Mesothelial cell of epicardium (in vitro differentiated cells): ENCODE measurements at regions not wholly inside any gene's neighbourhood (a gene's known extent, or its start where the extent isn't known, plus 50 kb on each side); places are given as distances from the start of the nearest gene placed in this dataset.

Source experiments
- DNase-seq, 2 experiments: peaks; one replicate each; pipeline ENCODE4 v3.0.0; 2021; ENCODE audit warnings: low spot score in 2 of 2; ENCODE audit not compliant: unreplicated experiment in 2 of 2
- H3K27ac Mint-ChIP-seq: 2 replicates; pipeline ENCODE4 v1.8.0; 2021; ENCODE audit warnings: mixed read lengths
- H3K27me3 Mint-ChIP-seq: 2 replicates; pipeline ENCODE4 v1.8.0; 2021; ENCODE audit warnings: low read depth, mixed read lengths
- H3K36me3 Mint-ChIP-seq: 2 replicates; pipeline ENCODE4 v1.8.0; 2021; ENCODE audit warnings: mixed read lengths
- H3K4me1 Mint-ChIP-seq: 2 replicates; pipeline ENCODE4 v1.8.0; 2021; ENCODE audit warnings: mixed read lengths
- H3K4me3 Mint-ChIP-seq: 2 replicates; pipeline ENCODE4 v1.8.0; 2021; ENCODE audit warnings: mild to moderate bottlenecking, moderate library complexity, mixed read lengths
- H3K9me3 Mint-ChIP-seq: 2 replicates; pipeline ENCODE4 v1.8.0; 2021; ENCODE audit warnings: mixed read lengths
- TF ChIP-seq, protein P1 (sequence below): fragments of 200-600 bp; sonication (generic); IDR thresholded peaks from one replicate; pipeline ENCODE4 v1.5.0; 2021; ENCODE audit warnings: antibody characterized with exemption; ENCODE audit not compliant: unreplicated experiment

DNA sequence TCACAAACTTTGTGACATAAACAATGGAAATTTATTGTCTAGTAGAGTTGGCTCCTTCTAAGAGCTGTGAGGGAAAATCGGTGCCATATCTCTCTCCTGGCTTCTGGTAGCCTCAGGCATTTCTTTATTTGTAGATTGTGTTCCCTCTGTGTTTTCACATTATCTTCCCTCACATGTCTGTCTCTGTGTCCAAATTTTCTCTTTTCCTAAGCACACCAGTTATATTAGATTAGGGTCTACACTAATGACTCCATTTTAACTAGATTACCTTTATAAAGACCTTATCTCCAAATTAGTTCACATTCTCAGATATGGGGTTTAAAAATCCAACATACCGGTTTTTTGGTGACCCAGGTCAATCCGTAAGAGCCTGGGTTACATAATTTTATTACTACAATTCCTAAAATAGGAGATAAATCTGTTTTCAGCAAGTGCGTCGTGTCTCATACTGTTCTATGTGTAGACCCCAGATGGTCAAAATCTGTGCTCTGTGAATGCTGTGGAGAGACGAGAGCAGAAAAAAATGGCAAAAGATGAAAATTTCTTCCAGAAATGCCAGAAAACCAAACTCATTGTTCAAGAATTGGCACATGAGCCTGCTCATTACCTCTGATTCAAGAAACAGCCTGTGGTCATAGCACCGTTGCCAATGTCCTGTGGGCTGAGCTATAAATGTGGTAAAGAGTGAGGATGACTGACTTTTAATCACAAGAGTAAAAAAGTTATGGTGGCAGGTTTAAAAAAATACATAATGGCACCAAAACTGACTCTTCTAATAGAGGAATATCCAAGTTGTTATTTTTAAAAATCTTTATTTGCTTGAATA, 574.7 kb downstream of the PCDH7 start:
- Mint-ChIP-seq H3K4me1 (no peaks in the 10 kb centered on the region), H3K9me3 (peaks cover 13% of the 10 kb centered on the region), H3K27me3 (no peaks in the 10 kb centered on the region), H3K36me3 (peaks cover 2% of the 10 kb centered on the region), H3K4me3 (no peak overlapping the region), H3K27ac (no peak overlapping the region)
- TF ChIP-seq, protein P1, sequence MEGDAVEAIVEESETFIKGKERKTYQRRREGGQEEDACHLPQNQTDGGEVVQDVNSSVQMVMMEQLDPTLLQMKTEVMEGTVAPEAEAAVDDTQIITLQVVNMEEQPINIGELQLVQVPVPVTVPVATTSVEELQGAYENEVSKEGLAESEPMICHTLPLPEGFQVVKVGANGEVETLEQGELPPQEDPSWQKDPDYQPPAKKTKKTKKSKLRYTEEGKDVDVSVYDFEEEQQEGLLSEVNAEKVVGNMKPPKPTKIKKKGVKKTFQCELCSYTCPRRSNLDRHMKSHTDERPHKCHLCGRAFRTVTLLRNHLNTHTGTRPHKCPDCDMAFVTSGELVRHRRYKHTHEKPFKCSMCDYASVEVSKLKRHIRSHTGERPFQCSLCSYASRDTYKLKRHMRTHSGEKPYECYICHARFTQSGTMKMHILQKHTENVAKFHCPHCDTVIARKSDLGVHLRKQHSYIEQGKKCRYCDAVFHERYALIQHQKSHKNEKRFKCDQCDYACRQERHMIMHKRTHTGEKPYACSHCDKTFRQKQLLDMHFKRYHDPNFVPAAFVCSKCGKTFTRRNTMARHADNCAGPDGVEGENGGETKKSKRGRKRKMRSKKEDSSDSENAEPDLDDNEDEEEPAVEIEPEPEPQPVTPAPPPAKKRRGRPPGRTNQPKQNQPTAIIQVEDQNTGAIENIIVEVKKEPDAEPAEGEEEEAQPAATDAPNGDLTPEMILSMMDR, result no peak
- no peak for DNase-seq

DNA sequence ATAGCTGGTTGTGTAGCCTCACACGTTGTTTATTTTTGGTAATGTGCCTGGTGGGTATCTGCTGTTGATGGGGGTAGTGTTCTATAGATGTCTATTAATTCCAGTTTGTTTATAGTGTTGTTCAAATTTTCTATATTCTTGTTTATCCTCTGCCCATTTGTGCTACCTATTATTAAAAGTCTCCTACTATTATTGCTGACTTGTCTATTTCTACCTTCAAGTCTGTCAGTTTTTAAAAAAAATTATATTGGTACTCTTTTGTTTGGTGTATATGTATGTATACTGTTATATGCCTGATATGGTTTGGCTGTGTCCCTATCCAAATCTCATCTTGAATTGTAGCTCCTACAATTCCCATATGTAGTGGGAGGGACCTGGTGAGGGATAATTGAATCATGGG, 578.6 kb downstream of the PCDH7 start:
- no peak overlapping the region for H3K4me3 Mint-ChIP-seq
- no peaks in the 10 kb centered on the region for H3K36me3 Mint-ChIP-seq
- TF ChIP-seq, protein P1, result no peak
- no peaks in the 10 kb centered on the region for H3K9me3 Mint-ChIP-seq
- H3K27ac Mint-ChIP-seq, result no peak overlapping the region
- DNase-seq, result no peak
- no peaks in the 10 kb centered on the region for H3K27me3 Mint-ChIP-seq
- H3K4me1 Mint-ChIP-seq, result no peaks in the 10 kb centered on the region

DNA sequence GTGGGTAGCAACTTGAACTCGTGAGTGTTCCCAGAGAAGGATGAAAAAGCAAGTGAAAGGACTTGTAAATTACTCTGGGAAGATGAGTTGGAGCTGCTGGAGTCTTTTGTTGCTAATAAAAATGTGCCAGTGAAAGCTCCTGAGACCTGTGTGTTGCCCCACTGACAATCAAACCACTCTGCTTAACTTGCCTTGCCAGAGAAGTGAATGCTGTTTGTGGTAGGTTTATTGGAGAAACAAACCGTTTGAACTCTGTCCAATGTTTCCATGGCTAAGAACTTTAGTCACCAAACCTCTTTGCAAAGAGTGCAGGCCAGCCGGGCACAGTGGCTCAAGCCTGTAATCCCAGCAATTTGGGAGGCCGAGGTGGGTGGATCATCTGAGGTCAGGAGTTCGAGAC, 586.9 kb downstream of the PCDH7 start:
- Mint-ChIP-seq H3K9me3 (no peaks in the 10 kb centered on the region), H3K27me3 (no peaks in the 10 kb centered on the region), H3K4me3 (no peak overlapping the region), H3K36me3 (no peaks in the 10 kb centered on the region), H3K4me1 (no peaks in the 10 kb centered on the region), H3K27ac (no peak overlapping the region)
- TF ChIP-seq, protein P1, result no peak
- DNase-seq, result no peak

DNA sequence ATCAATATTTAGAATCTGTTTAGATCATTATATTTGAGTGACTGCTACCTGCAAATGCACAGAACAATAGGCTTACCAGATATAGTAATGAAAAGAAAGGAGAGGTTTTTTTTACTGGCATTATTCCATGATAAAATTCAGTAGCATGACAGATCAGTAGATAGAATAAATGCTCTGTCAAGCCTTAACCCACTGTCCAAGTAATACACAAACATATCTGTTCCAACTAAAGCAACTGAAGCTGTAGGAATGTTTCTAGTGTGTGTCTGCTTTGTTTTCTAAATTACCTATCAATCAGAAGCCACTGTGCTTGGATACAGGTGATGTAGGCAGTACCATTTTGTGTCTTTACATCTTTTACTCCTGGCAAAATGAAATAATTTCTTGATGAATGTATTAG, 604.6 kb downstream of the PCDH7 start:
- no peak overlapping the region for H3K27ac Mint-ChIP-seq
- no peak overlapping the region for H3K4me3 Mint-ChIP-seq
- H3K4me1 Mint-ChIP-seq, result no peaks in the 10 kb centered on the region
- TF ChIP-seq, protein P1, result no peak
- no peaks in the 10 kb centered on the region for H3K27me3 Mint-ChIP-seq
- no peak for DNase-seq
- H3K36me3 Mint-ChIP-seq, result no peaks in the 10 kb centered on the region
- peaks cover 12% of the 10 kb centered on the region for H3K9me3 Mint-ChIP-seq

DNA sequence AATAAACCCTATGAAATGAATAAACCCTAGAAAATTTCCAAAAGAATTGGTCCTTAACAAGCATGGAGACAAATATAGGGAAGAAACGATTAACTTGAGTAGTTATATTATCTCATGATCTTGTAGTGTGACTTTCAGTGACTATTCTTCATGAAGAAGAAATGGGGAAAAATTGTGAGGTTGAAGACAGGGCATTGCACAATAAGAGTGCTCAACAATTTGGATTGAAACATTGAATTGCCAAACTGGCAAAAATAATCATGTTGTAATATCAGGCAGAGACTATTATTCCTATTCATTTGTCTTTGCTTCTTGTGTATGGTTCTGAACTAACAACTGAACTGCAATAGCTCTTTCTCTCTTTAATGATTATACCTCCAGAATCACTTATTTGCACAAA, 605.1 kb downstream of the PCDH7 start:
- Mint-ChIP-seq H3K9me3 (peaks cover 10% of the 10 kb centered on the region), H3K4me1 (no peaks in the 10 kb centered on the region), H3K4me3 (no peak overlapping the region), H3K27me3 (no peaks in the 10 kb centered on the region), H3K27ac (no peak overlapping the region), H3K36me3 (no peaks in the 10 kb centered on the region)
- TF ChIP-seq, protein P1, result no peak
- no peak for DNase-seq
